CD4-positive, alpha-beta T cell (primary cell): ENCODE measurements at regions not wholly inside any gene's neighbourhood (a gene's known extent, or its start where the extent isn't known, plus 50 kb on each side); places are given as distances from the start of the nearest gene placed in this dataset.

Source experiments
- ATAC-seq: fragments of 200-7000 bp; cut with Tn5 transposase; one replicate; pipeline ENCODE4 v1.10.0; 2022; ENCODE audit warnings: mild to moderate bottlenecking; ENCODE audit not compliant: poor library complexity
- CTCF ChIA-PET: fragments of 350-600 bp; sonication (Branson Sonifier 250); formaldehyde crosslinking; loops from one replicate; lab custom pipeline; 2021; ENCODE audit warnings: antibody characterized with exemption, inconsistent platforms; lab: Charles Lee
- POLR2A ChIA-PET: fragments of 350-600 bp; sonication (Branson Sonifier 250); formaldehyde crosslinking; loops from one replicate; lab custom pipeline; 2021; ENCODE audit warnings: antibody characterized with exemption, inconsistent platforms; lab: Charles Lee
- DNase-seq, 14 experiments: peaks; one replicate each; pipeline ENCODE4 v3.0.0-alpha.2; 2013 to 2020; ENCODE audit warnings: mixed read lengths in 2 of 14
- H3K27ac ChIP-seq, 2 donors: one replicate each; pipeline versions ENCODE4 v1.5.1 to v1.7.0; 2013; ENCODE audit warnings: low read length in 2 of 2, low read depth in 1 of 2, mild to moderate bottlenecking in 1 of 2
- H3K27me3 ChIP-seq, 2 experiments: 1 replicate in 1 of 2; 2 replicates in 1 of 2; pipeline versions ENCODE4 v1.6.1 to v1.7.0; 2013; ENCODE audit warnings: low read length in 2 of 2, control low read depth in 1 of 2, mild to moderate bottlenecking in 1 of 2, moderate library complexity in 1 of 2; ENCODE audit not compliant: insufficient read depth in 2 of 2, control insufficient read depth in 1 of 2
- H3K36me3 ChIP-seq: one replicate; pipeline ENCODE4 v1.6.1; 2013; ENCODE audit warnings: low read length, control low read depth; ENCODE audit not compliant: insufficient read depth
- H3K4me1 ChIP-seq: one replicate; pipeline ENCODE4 v1.6.1; 2013; ENCODE audit warnings: low read length, control low read depth; ENCODE audit not compliant: insufficient read depth
- H3K4me3 ChIP-seq: one replicate; pipeline ENCODE4 v1.5.1; 2013; ENCODE audit warnings: mild to moderate bottlenecking, low read length, moderate library complexity
- H3K9me3 ChIP-seq, 2 experiments: 1 replicate in 1 of 2; 2 replicates in 1 of 2; pipeline versions ENCODE4 v1.6.1 to v1.7.0; 2013; ENCODE audit warnings: low read length in 2 of 2, mild to moderate bottlenecking in 2 of 2, control low read depth in 1 of 2, moderate library complexity in 1 of 2; ENCODE audit not compliant: control insufficient read depth in 1 of 2, insufficient read depth in 1 of 2
- H3K27ac Mint-ChIP-seq: one replicate; pipeline ENCODE4 v1.8.0; 2020; ENCODE audit warnings: mixed read lengths
- H3K27me3 Mint-ChIP-seq: one replicate; pipeline ENCODE4 v1.8.0; 2021; ENCODE audit warnings: mixed read lengths
- H3K36me3 Mint-ChIP-seq: one replicate; pipeline ENCODE4 v1.8.0; 2021; ENCODE audit warnings: low read depth, mixed read lengths
- H3K4me1 Mint-ChIP-seq: one replicate; pipeline ENCODE4 v1.8.0; 2021; ENCODE audit warnings: low read depth, mixed read lengths
- H3K4me3 Mint-ChIP-seq: one replicate; pipeline ENCODE4 v1.8.0; 2020; ENCODE audit warnings: mild to moderate bottlenecking, mixed read lengths
- H3K9me3 Mint-ChIP-seq: one replicate; pipeline ENCODE4 v1.8.0; 2020; ENCODE audit warnings: mixed read lengths
- CTCF ChIP-seq: fragments of 200-600 bp; IDR thresholded peaks from one replicate; pipeline ENCODE4 v1.8.0; 2022; ENCODE audit warnings: antibody characterized with exemption, mild to moderate bottlenecking
- intact Hi-C, 2 experiments: fragments of 100-400 bp; cut with DNase I in 1 of 2; cut with micrococcal nuclease in 1 of 2; formaldehyde crosslinking; loops; one replicate each; pipeline versions ENCODE4 v1.15.1 to v1.9.0; 2023 to 2025; cut with DNase I, micrococcal nuclease

- no peaks in the 10 kb centered on the region for H3K4me1 ChIP-seq
- H3K27me3 ChIP-seq: no peaks in the 10 kb centered on the region
- no peak for TF ChIP-seq CTCF
- no peak overlapping the region for H3K4me3 ChIP-seq
- ATAC-seq: no peak
- H3K4me3 Mint-ChIP-seq: no peak overlapping the region
- no peaks in the 10 kb centered on the region for H3K36me3 Mint-ChIP-seq
- intact Hi-C loops: no loop called here
- POLR2A ChIA-PET: no interaction called here
- CTCF ChIA-PET: no interaction called here
- H3K9me3 Mint-ChIP-seq: no peaks in the 10 kb centered on the region
- H3K27ac Mint-ChIP-seq: no peak overlapping the region
- no peaks in the 10 kb centered on the region for H3K4me1 Mint-ChIP-seq
- no peak overlapping the region for H3K27ac ChIP-seq
- no peaks in the 10 kb centered on the region for H3K36me3 ChIP-seq
- DNase-seq: no peak
- H3K27me3 Mint-ChIP-seq: no peaks in the 10 kb centered on the region
- H3K9me3 ChIP-seq: peaks cover 0 to 8% of the 10 kb centered on the region in 2 experiments
Measured at GRCh38 chr2:142725386-142725785, 152.1 kb upstream of the KYNU start.

GRCh38 chr2:142724713-142725349, 152.6 kb upstream of the KYNU start:
- peaks cover 0 to 8% of the 10 kb centered on the region in 2 experiments for H3K9me3 ChIP-seq
- no peaks in the 10 kb centered on the region for H3K4me1 ChIP-seq
- no peak for TF ChIP-seq CTCF
- intact Hi-C loops: no loop called here
- H3K36me3 ChIP-seq: no peaks in the 10 kb centered on the region
- CTCF ChIA-PET: no interaction called here
- POLR2A ChIA-PET: no interaction called here
- H3K4me3 ChIP-seq: no peak overlapping the region
- no peaks in the 10 kb centered on the region for H3K36me3 Mint-ChIP-seq
- H3K27ac Mint-ChIP-seq: no peak overlapping the region
- no peak overlapping the region for H3K4me3 Mint-ChIP-seq
- H3K4me1 Mint-ChIP-seq: no peaks in the 10 kb centered on the region
- no peaks in the 10 kb centered on the region for H3K27me3 Mint-ChIP-seq
- DNase-seq (no peak), ATAC-seq (no peak)
- no peaks in the 10 kb centered on the region for H3K9me3 Mint-ChIP-seq
- H3K27ac ChIP-seq: no peak overlapping the region
- no peaks in the 10 kb centered on the region for H3K27me3 ChIP-seq

- no peak overlapping the region for H3K4me3 ChIP-seq
- no peaks in the 10 kb centered on the region for H3K27me3 Mint-ChIP-seq
- no peaks in the 10 kb centered on the region for H3K9me3 Mint-ChIP-seq
- ATAC-seq (no peak), DNase-seq (no peak)
- H3K27ac Mint-ChIP-seq: no peak overlapping the region
- no peak overlapping the region for H3K4me3 Mint-ChIP-seq
- H3K27ac ChIP-seq: no peak overlapping the region
- no peaks in the 10 kb centered on the region for H3K27me3 ChIP-seq
- intact Hi-C loops: no loop called here
- no peaks in the 10 kb centered on the region for H3K36me3 Mint-ChIP-seq
- no peaks in the 10 kb centered on the region for H3K4me1 ChIP-seq
- POLR2A ChIA-PET: no interaction called here
- no peak for TF ChIP-seq CTCF
- no peaks in the 10 kb centered on the region for H3K36me3 ChIP-seq
- H3K4me1 Mint-ChIP-seq: no peaks in the 10 kb centered on the region
- CTCF ChIA-PET: no interaction called here
- H3K9me3 ChIP-seq: peaks cover 0 to 8% of the 10 kb centered on the region in 2 experiments
Measured at GRCh38 chr2:142724186-142724585, 153.3 kb upstream of the KYNU start.
